H1 (cell line): ENCODE measurements at regions not wholly inside any gene's neighbourhood (a gene's known extent, or its start where the extent isn't known, plus 50 kb on each side); places are given as distances from the start of the nearest gene placed in this dataset.

ENCODE experiments used
- CTCF ChIA-PET: fragments of 300-600 bp; sonication (Branson Sonifier 250); formaldehyde crosslinking; loops from one replicate; lab custom pipeline; 2021; ENCODE audit not compliant: partially characterized antibody; lab: Charles Lee
- POLR2A ChIA-PET: fragments of 300-600 bp; sonication (Branson Sonifier 250); formaldehyde crosslinking; loops from one replicate; lab custom pipeline; 2021; ENCODE audit warnings: inconsistent platforms; ENCODE audit not compliant: partially characterized antibody; lab: Charles Lee
- DNase-seq, 2 experiments: peaks; one replicate each; pipeline versions ENCODE4 v3.0.0 to v3.0.0-alpha.2; 2010 to 2022; ENCODE audit warnings: low spot score in 2 of 2, low read depth in 1 of 2, mixed read lengths in 1 of 2
- FAIRE-seq: peaks from 2 replicates; lab custom pipeline; 2011; peaks lifted over from hg19 to GRCh38; lab: Jason Lieb, UNC
- H2AFZ ChIP-seq: 2 replicates; pipeline ENCODE4 v1.8.1; 2012; ENCODE audit warnings: low read length, inconsistent platforms
- H2AK5ac ChIP-seq: 2 replicates; pipeline ENCODE4 v1.6.1; 2013; ENCODE audit warnings: low read depth, low read length
- H2BK120ac ChIP-seq: replicated peaks from 2 replicates; pipeline ENCODE3; 2013; ENCODE audit warnings: low read depth, low read length, inconsistent platforms
- H2BK12ac ChIP-seq: 2 replicates; pipeline ENCODE4 v1.6.1; 2013; ENCODE audit warnings: low read depth, low read length
- H2BK15ac ChIP-seq: 2 replicates; pipeline ENCODE4 v1.6.1; 2013; ENCODE audit warnings: low read length
- H2BK20ac ChIP-seq: 2 replicates; pipeline ENCODE4 v1.6.1; 2013; ENCODE audit warnings: low read length
- H2BK5ac ChIP-seq: 2 replicates; pipeline ENCODE4 v1.6.1; 2013; ENCODE audit warnings: low read depth, low read length
- H3K14ac ChIP-seq: 2 replicates; pipeline ENCODE4 v1.6.1; 2013; ENCODE audit warnings: inconsistent platforms; ENCODE audit not compliant: insufficient read length
- H3K18ac ChIP-seq: 2 replicates; pipeline ENCODE4 v1.6.1; 2013; ENCODE audit warnings: low read length; ENCODE audit errors: extremely low read depth
- H3K23ac ChIP-seq: 2 replicates; pipeline ENCODE4 v1.6.1; 2013; ENCODE audit warnings: inconsistent platforms; ENCODE audit not compliant: insufficient read length
- H3K23me2 ChIP-seq: 2 replicates; pipeline ENCODE4 v1.6.1; 2013; ENCODE audit warnings: low read depth, low read length
- H3K27ac ChIP-seq: 2 replicates; pipeline ENCODE4 v1.6.1; 2011; ENCODE audit warnings: low read depth, low read length, inconsistent platforms
- H3K27me3 ChIP-seq, 4 experiments: replicated peaks in 1 of 4; 1 replicate in 1 of 4; 2 replicates in 3 of 4; pipeline versions ENCODE4 v1.6.1 to v1.8.1; 2011 to 2013; ENCODE audit warnings: low read length in 3 of 4, mild to moderate bottlenecking in 3 of 4, inconsistent platforms in 2 of 4, mixed read lengths in 2 of 4, moderate library complexity in 1 of 4; ENCODE audit not compliant: control insufficient read depth in 3 of 4, insufficient read depth in 3 of 4; ENCODE audit errors: extremely low read depth in 1 of 4
- H3K36me3 ChIP-seq, 4 experiments: 2 replicates each; pipeline versions ENCODE4 v1.6.1 to v1.8.1; 2011 to 2013; ENCODE audit warnings: mild to moderate bottlenecking in 4 of 4, low read length in 3 of 4, moderate library complexity in 2 of 4, control low read depth in 1 of 4, inconsistent platforms in 1 of 4; ENCODE audit not compliant: insufficient read depth in 4 of 4, control insufficient read depth in 2 of 4
- H3K4ac ChIP-seq: replicated peaks from 2 replicates; pipeline ENCODE3; 2013; ENCODE audit warnings: low read length, low read depth, mixed read lengths, inconsistent platforms; ENCODE audit not compliant: insufficient read length
- H3K4me1 ChIP-seq, 4 experiments: replicated peaks in 1 of 4; 1 replicate in 1 of 4; 2 replicates in 3 of 4; pipeline versions ENCODE4 v1.6.1 to v1.8.1; 2011 to 2013; ENCODE audit warnings: low read length in 3 of 4, inconsistent platforms in 2 of 4, mixed read lengths in 1 of 4; ENCODE audit not compliant: insufficient read depth in 4 of 4, control insufficient read depth in 3 of 4
- H3K4me2 ChIP-seq, 2 experiments: 2 replicates each; pipeline versions ENCODE4 v1.6.1 to v1.8.1; 2011 to 2013; ENCODE audit warnings: low read depth in 2 of 2, low read length in 2 of 2, control low read depth in 1 of 2, inconsistent platforms in 1 of 2, mild to moderate bottlenecking in 1 of 2; ENCODE audit not compliant: insufficient read depth in 1 of 2
- H3K4me3 ChIP-seq, 4 experiments: fragments of 200-600, 300-600 bp in 1 of 4; sonication (generic), shearing (Covaris generic), sonication (Bioruptor Twin) in 1 of 4; 2 replicates each; pipeline versions ENCODE4 v1.5.1 to v1.8.1; 2011 to 2016; ENCODE audit warnings: low read length in 4 of 4, low read depth in 3 of 4, control low read depth in 2 of 4, inconsistent platforms in 2 of 4, mild to moderate bottlenecking in 2 of 4, mixed read lengths in 1 of 4, moderate library complexity in 1 of 4; ENCODE audit not compliant: insufficient read depth in 2 of 4; ENCODE audit errors: extremely low read depth in 1 of 4
- H3K56ac ChIP-seq: replicated peaks from 2 replicates; pipeline ENCODE3; 2013; ENCODE audit warnings: low read depth, mild to moderate bottlenecking, mixed read lengths, low read length, inconsistent platforms; ENCODE audit not compliant: insufficient read length
- H3K79me1 ChIP-seq: 2 replicates; pipeline ENCODE4 v1.6.1; 2013; ENCODE audit warnings: low read depth, low read length, control low read depth
- H3K79me2 ChIP-seq, 2 experiments: 2 replicates each; pipeline versions ENCODE4 v1.6.1 to v1.8.1; 2012 to 2013; ENCODE audit warnings: low read length in 2 of 2, mild to moderate bottlenecking in 2 of 2, inconsistent platforms in 1 of 2; ENCODE audit not compliant: insufficient read depth in 2 of 2, control insufficient read depth in 1 of 2
- H3K9ac ChIP-seq, 4 experiments: replicated peaks in 1 of 4; 1 replicate in 1 of 4; 2 replicates in 3 of 4; pipeline versions ENCODE4 v1.6.1 to v1.8.1; 2011 to 2013; ENCODE audit warnings: low read depth in 3 of 4, low read length in 3 of 4, control low read depth in 2 of 4, mild to moderate bottlenecking in 2 of 4, moderate library complexity in 2 of 4, inconsistent platforms in 1 of 4; ENCODE audit errors: extremely low read depth in 1 of 4
- H3K9me3 ChIP-seq, 2 experiments: 2 replicates each; pipeline versions ENCODE4 v1.6.1 to v1.8.1; 2012 to 2013; ENCODE audit warnings: mild to moderate bottlenecking in 2 of 2, moderate library complexity in 2 of 2, control low read depth in 1 of 2, inconsistent platforms in 1 of 2, low read depth in 1 of 2, low read length in 1 of 2, mixed read lengths in 1 of 2; ENCODE audit not compliant: insufficient read depth in 2 of 2
- H4K20me1 ChIP-seq, 2 experiments: replicated peaks in 1 of 2; 2 replicates each; pipeline versions ENCODE3 to v1.8.1; 2011 to 2013; ENCODE audit warnings: inconsistent platforms in 2 of 2, low read length in 2 of 2, mild to moderate bottlenecking in 1 of 2; ENCODE audit not compliant: insufficient read depth in 2 of 2, control insufficient read depth in 1 of 2
- H4K5ac ChIP-seq: 2 replicates; pipeline ENCODE4 v1.6.1; 2013; ENCODE audit warnings: low read length, low read depth, mixed read lengths, inconsistent platforms; ENCODE audit not compliant: insufficient read length
- H4K8ac ChIP-seq: 2 replicates; pipeline ENCODE4 v1.8.0; 2013; ENCODE audit warnings: mild to moderate bottlenecking, moderate library complexity, low read length, inconsistent platforms; ENCODE audit not compliant: insufficient read depth; ENCODE audit errors: extremely low read depth
- H4K91ac ChIP-seq: replicated peaks from 2 replicates; pipeline ENCODE3; 2013; ENCODE audit warnings: low read length, mixed read lengths, inconsistent platforms; ENCODE audit not compliant: insufficient read length
- GTF2F1 ChIP-seq: IDR thresholded peaks from 2 replicates; pipeline ENCODE4 v1.6.1; 2012; ENCODE audit warnings: low read depth, low read length, improper control_type of control experiment, borderline replicate concordance
- HDAC6 ChIP-seq: IDR thresholded peaks from one replicate; pipeline ENCODE4 v1.7.1; 2012; ENCODE audit warnings: low read depth, mild to moderate bottlenecking, inconsistent platforms, low read length, moderate library complexity
- NRF1 ChIP-seq: IDR thresholded peaks from 2 replicates; pipeline ENCODE4 v1.6.1; 2011; ENCODE audit warnings: mild to moderate bottlenecking, low read depth, low read length, improper control_type of control experiment
- PHF8 ChIP-seq: fragments of 200-600 bp; sonication (generic); conservative IDR thresholded peaks from 2 replicates; pipeline ENCODE4 v1.7.1; 2012; ENCODE audit warnings: low read depth, mild to moderate bottlenecking, inconsistent platforms, low read length, moderate library complexity
- POLR2AphosphoS5 ChIP-seq: IDR thresholded peaks from 2 replicates; pipeline ENCODE4 v1.6.1; 2011; ENCODE audit warnings: low read depth, low read length
- POU5F1 ChIP-seq: IDR thresholded peaks from 2 replicates; pipeline ENCODE4 v1.6.1; 2011; ENCODE audit warnings: low read depth, mild to moderate bottlenecking, low read length, moderate library complexity
- RBBP5 ChIP-seq: IDR thresholded peaks from 2 replicates; pipeline ENCODE4 v1.7.1; 2012; ENCODE audit warnings: low read depth, mild to moderate bottlenecking, inconsistent platforms, low read length, moderate library complexity, borderline replicate concordance
- SIX5 ChIP-seq: IDR thresholded peaks from 2 replicates; pipeline ENCODE4 v1.6.1; 2011; ENCODE audit warnings: mild to moderate bottlenecking, low read depth, low read length
- SP1 ChIP-seq: IDR thresholded peaks from 2 replicates; pipeline ENCODE4 v1.6.1; 2011; ENCODE audit warnings: low read depth, low read length
- SRF ChIP-seq: IDR thresholded peaks from 2 replicates; pipeline ENCODE4 v1.6.1; 2011; ENCODE audit warnings: mild to moderate bottlenecking, low read depth, low read length, moderate library complexity
- TBP ChIP-seq: IDR thresholded peaks from 2 replicates; pipeline ENCODE4 v1.6.1; 2011; ENCODE audit warnings: low read depth, low read length, improper control_type of control experiment
- TEAD4 ChIP-seq: IDR thresholded peaks from 2 replicates; pipeline ENCODE4 v1.6.1; 2012; ENCODE audit warnings: low read depth, low read length, inconsistent platforms, mixed read lengths
- WGBS, 2 experiments: shearing (Covaris generic) in 1 of 2; methylation state at CpG; one replicate each; pipeline versions ENCODE4 v1.1.6 to v1.1.7; 2013 to 2015; ENCODE audit warnings: low lambda C conversion rate in 2 of 2, mixed read lengths in 2 of 2, inconsistent platforms in 1 of 2, low coverage in 1 of 2, missing lambda C conversion rate in 1 of 2; ENCODE audit not compliant: insufficient replicate concordance in 2 of 2, insufficient coverage in 1 of 2, insufficient read length in 1 of 2; ENCODE audit errors: extremely low coverage in 1 of 2, missing lambda C conversion rate in 1 of 2; 5-methylcytosine and 5-hydroxymethylcytosine counted together
- TF ChIP-seq, protein P1 (sequence below): IDR thresholded peaks from 2 replicates; pipeline ENCODE4 v1.6.1; 2012; ENCODE audit warnings: low read length, inconsistent platforms
- TF ChIP-seq, protein P2 (sequence below): IDR thresholded peaks from 2 replicates; pipeline ENCODE4 v1.6.1; 2012; ENCODE audit warnings: inconsistent platforms

- no peak overlapping the region for H4K8ac ChIP-seq
- CTCF ChIA-PET, result no interaction called here
- WGBS, 2 experiments, result 100% methylated on average over 1 of the region's 2 CpGs; no CpG with 5 or more reads in 1 of the 2 experiments
- TF ChIP-seq, protein P1, sequence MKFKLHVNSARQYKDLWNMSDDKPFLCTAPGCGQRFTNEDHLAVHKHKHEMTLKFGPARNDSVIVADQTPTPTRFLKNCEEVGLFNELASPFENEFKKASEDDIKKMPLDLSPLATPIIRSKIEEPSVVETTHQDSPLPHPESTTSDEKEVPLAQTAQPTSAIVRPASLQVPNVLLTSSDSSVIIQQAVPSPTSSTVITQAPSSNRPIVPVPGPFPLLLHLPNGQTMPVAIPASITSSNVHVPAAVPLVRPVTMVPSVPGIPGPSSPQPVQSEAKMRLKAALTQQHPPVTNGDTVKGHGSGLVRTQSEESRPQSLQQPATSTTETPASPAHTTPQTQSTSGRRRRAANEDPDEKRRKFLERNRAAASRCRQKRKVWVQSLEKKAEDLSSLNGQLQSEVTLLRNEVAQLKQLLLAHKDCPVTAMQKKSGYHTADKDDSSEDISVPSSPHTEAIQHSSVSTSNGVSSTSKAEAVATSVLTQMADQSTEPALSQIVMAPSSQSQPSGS, result no peak
- no peak for TF ChIP-seq SRF
- no peak for TF ChIP-seq RBBP5
- no peak for TF ChIP-seq POU5F1
- no peak for TF ChIP-seq SIX5
- TF ChIP-seq, protein P2, sequence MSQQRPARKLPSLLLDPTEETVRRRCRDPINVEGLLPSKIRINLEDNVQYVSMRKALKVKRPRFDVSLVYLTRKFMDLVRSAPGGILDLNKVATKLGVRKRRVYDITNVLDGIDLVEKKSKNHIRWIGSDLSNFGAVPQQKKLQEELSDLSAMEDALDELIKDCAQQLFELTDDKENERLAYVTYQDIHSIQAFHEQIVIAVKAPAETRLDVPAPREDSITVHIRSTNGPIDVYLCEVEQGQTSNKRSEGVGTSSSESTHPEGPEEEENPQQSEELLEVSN, result no peak
- TF ChIP-seq GTF2F1, result no peak
- no peak for TF ChIP-seq PHF8
- no peak for TF ChIP-seq POLR2AphosphoS5
- no peak for TF ChIP-seq TEAD4
- TF ChIP-seq HDAC6, result no peak
- no peak for TF ChIP-seq TBP
- no peak for TF ChIP-seq NRF1
- no peak for TF ChIP-seq SP1
These were observed 596.1 kb upstream of the ZEB2 start for GRCh38 chr2:145116056-145116455.

More at GRCh38 chr2:145116056-145116455, 596.1 kb upstream of the ZEB2 start:
- H3K9me3 ChIP-seq, result no peaks in the 10 kb centered on the region
- H3K4me2 ChIP-seq, result no peak overlapping the region
- no peak overlapping the region for H3K9ac ChIP-seq
- no peak overlapping the region for H3K4me3 ChIP-seq
- no peak overlapping the region for H3K27ac ChIP-seq
- no peaks in the 10 kb centered on the region for H3K23me2 ChIP-seq
- no peak overlapping the region for H2BK15ac ChIP-seq
- H3K4me1 ChIP-seq, result peaks cover 0 to 3% (median 0%) of the 10 kb centered on the region in 4 experiments; a peak in 1 of 7 replicates
- peaks cover 0 to 1% (median 0%) of the 10 kb centered on the region in 4 experiments; a peak in 1 of 7 replicates for H3K27me3 ChIP-seq
- H3K79me2 ChIP-seq, result no peaks in the 10 kb centered on the region
- no peak for FAIRE-seq
- H2AK5ac ChIP-seq, result no peak overlapping the region
- POLR2A ChIA-PET, result no interaction called here
- no peaks in the 10 kb centered on the region for H3K79me1 ChIP-seq
- no peak overlapping the region for H3K56ac ChIP-seq
- no peak overlapping the region for H3K14ac ChIP-seq
- H4K5ac ChIP-seq, result no peak overlapping the region
- H3K36me3 ChIP-seq, result no peaks in the 10 kb centered on the region
- H4K91ac ChIP-seq, result no peak overlapping the region
- DNase-seq, result no peak
- H4K20me1 ChIP-seq, result no peaks in the 10 kb centered on the region
- no peak overlapping the region for H3K4ac ChIP-seq
- no peak overlapping the region for H3K18ac ChIP-seq
- no peak overlapping the region for H2BK20ac ChIP-seq
- H3K23ac ChIP-seq, result no peak overlapping the region
- H2BK120ac ChIP-seq, result no peak overlapping the region
- H2BK5ac ChIP-seq, result no peak overlapping the region
- H2AFZ ChIP-seq, result no peak overlapping the region
- no peak overlapping the region for H2BK12ac ChIP-seq
